CD14-positive monocyte (primary cell): ENCODE measurements at regions not wholly inside any gene's neighbourhood (a gene's known extent, or its start where the extent isn't known, plus 50 kb on each side); places are given as distances from the start of the nearest gene placed in this dataset.

Experiments
- DNase-seq, 3 donors: peaks; one replicate each; pipeline ENCODE4 v3.0.0-alpha.2; 2011 to 2022
- H2AFZ ChIP-seq: 2 replicates; pipeline ENCODE4 v1.6.0; 2012; ENCODE audit warnings: mild to moderate bottlenecking, low read depth, low read length, inconsistent platforms; ENCODE audit not compliant: insufficient read depth, poor library complexity, severe bottlenecking
- H3K27ac ChIP-seq, 2 donors: 1 replicate in 1 of 2; 2 replicates in 1 of 2; pipeline ENCODE4 v1.5.1; 2012 to 2013; ENCODE audit warnings: low read length in 2 of 2, control low read depth in 1 of 2, inconsistent platforms in 1 of 2, low read depth in 1 of 2, mild to moderate bottlenecking in 1 of 2
- H3K27me3 ChIP-seq, 2 donors: one replicate each; pipeline versions ENCODE4 v1.6.0 to v1.6.1; 2011 to 2013; ENCODE audit warnings: low read length in 2 of 2; ENCODE audit not compliant: control insufficient read depth in 2 of 2, insufficient read depth in 2 of 2
- H3K36me3 ChIP-seq, 2 donors: replicated peaks in 1 of 2; 1 replicate in 1 of 2; 2 replicates in 1 of 2; pipeline versions ENCODE4 v1.5.1 to v1.6.1; 2012 to 2013; ENCODE audit warnings: low read length in 2 of 2, control low read depth in 1 of 2, inconsistent platforms in 1 of 2, mild to moderate bottlenecking in 1 of 2; ENCODE audit not compliant: insufficient read depth in 2 of 2, control insufficient read depth in 1 of 2
- H3K4me1 ChIP-seq, 2 donors: 1 replicate in 1 of 2; 2 replicates in 1 of 2; pipeline versions ENCODE4 v1.5.1 to v1.6.1; 2012 to 2013; ENCODE audit warnings: low read length in 2 of 2, control low read depth in 1 of 2, inconsistent platforms in 1 of 2, mild to moderate bottlenecking in 1 of 2, moderate library complexity in 1 of 2; ENCODE audit not compliant: insufficient read depth in 2 of 2, control insufficient read depth in 1 of 2
- H3K4me2 ChIP-seq: replicated peaks from 2 replicates; pipeline ENCODE3; 2012; ENCODE audit warnings: low read length, moderate library complexity, mild to moderate bottlenecking; ENCODE audit not compliant: poor library complexity, severe bottlenecking; ENCODE audit errors: extremely low read depth
- H3K4me3 ChIP-seq, 3 experiments: fragments of 200-600 bp in 1 of 3; sonication (generic) in 1 of 3; replicated peaks in 1 of 3; 1 replicate in 2 of 3; 2 replicates in 1 of 3; pipeline ENCODE4 v1.5.1; 2011 to 2013; ENCODE audit warnings: low read length in 3 of 3, mild to moderate bottlenecking in 3 of 3, control low read depth in 2 of 3, low read depth in 2 of 3, inconsistent platforms in 1 of 3, moderate library complexity in 1 of 3
- H3K79me2 ChIP-seq: 2 replicates; pipeline ENCODE4 v1.6.0; 2012; ENCODE audit warnings: mild to moderate bottlenecking, control low read depth, inconsistent platforms, low read length, moderate library complexity; ENCODE audit not compliant: insufficient read depth
- H3K9ac ChIP-seq: 2 replicates; pipeline ENCODE4 v1.6.0; 2017; ENCODE audit warnings: low read length, mild to moderate bottlenecking; ENCODE audit not compliant: insufficient read depth, poor library complexity, severe bottlenecking
- H3K9me3 ChIP-seq, 2 donors: replicated peaks in 1 of 2; 1 replicate in 1 of 2; 2 replicates in 1 of 2; pipeline versions ENCODE4 v1.5.1 to v1.6.1; 2012 to 2013; ENCODE audit warnings: low read length in 2 of 2, control low read depth in 1 of 2; ENCODE audit not compliant: control insufficient read depth in 1 of 2, insufficient read depth in 1 of 2
- H4K20me1 ChIP-seq: 2 replicates; pipeline ENCODE4 v1.6.0; 2012; ENCODE audit warnings: mild to moderate bottlenecking, low read length, control low read depth, moderate library complexity; ENCODE audit not compliant: insufficient read depth
- H3K27ac Mint-ChIP-seq, 7 donors: one replicate each; pipeline ENCODE4 v1.8.0; 2020; ENCODE audit warnings: mild to moderate bottlenecking in 7 of 7, mixed read lengths in 7 of 7, moderate library complexity in 6 of 7, inconsistent platforms in 2 of 7
- H3K27me3 Mint-ChIP-seq, 3 donors: one replicate each; pipeline ENCODE4 v1.8.0; 2021 to 2022; ENCODE audit warnings: low read depth in 3 of 3, mild to moderate bottlenecking in 3 of 3, mixed read lengths in 3 of 3, moderate library complexity in 3 of 3, inconsistent platforms in 1 of 3
- H3K36me3 Mint-ChIP-seq, 2 donors: one replicate each; pipeline ENCODE4 v1.8.0; 2020; ENCODE audit warnings: mixed read lengths in 2 of 2, inconsistent platforms in 1 of 2, mild to moderate bottlenecking in 1 of 2
- H3K4me1 Mint-ChIP-seq: one replicate; pipeline ENCODE4 v1.8.0; 2020; ENCODE audit warnings: mild to moderate bottlenecking, mixed read lengths
- H3K4me3 Mint-ChIP-seq, 2 donors: one replicate each; pipeline ENCODE4 v1.8.0; 2020; ENCODE audit warnings: mild to moderate bottlenecking in 2 of 2, mixed read lengths in 2 of 2, moderate library complexity in 1 of 2
- H3K9me3 Mint-ChIP-seq, 7 donors: one replicate each; pipeline ENCODE4 v1.8.0; 2020 to 2022; ENCODE audit warnings: mixed read lengths in 7 of 7, mild to moderate bottlenecking in 6 of 7, moderate library complexity in 6 of 7, inconsistent platforms in 2 of 7
- WGBS: methylation state at CpG from one replicate; pipeline ENCODE4 v1.1.5; 2013; ENCODE audit warnings: missing lambda C conversion rate; ENCODE audit not compliant: insufficient coverage; 5-methylcytosine and 5-hydroxymethylcytosine counted together
- intact Hi-C, 2 donors: fragments of 100-400 bp; cut with micrococcal nuclease; formaldehyde crosslinking; loops; one replicate each; pipeline versions ENCODE4 v1.15.0 to v1.15.1; 2023
- TF ChIP-seq, protein P1 (sequence below): fragments of 200-600 bp; IDR thresholded peaks from one replicate; pipeline ENCODE4 v1.8.0; 2022; ENCODE audit warnings: antibody characterized with exemption, mild to moderate bottlenecking

DNA sequence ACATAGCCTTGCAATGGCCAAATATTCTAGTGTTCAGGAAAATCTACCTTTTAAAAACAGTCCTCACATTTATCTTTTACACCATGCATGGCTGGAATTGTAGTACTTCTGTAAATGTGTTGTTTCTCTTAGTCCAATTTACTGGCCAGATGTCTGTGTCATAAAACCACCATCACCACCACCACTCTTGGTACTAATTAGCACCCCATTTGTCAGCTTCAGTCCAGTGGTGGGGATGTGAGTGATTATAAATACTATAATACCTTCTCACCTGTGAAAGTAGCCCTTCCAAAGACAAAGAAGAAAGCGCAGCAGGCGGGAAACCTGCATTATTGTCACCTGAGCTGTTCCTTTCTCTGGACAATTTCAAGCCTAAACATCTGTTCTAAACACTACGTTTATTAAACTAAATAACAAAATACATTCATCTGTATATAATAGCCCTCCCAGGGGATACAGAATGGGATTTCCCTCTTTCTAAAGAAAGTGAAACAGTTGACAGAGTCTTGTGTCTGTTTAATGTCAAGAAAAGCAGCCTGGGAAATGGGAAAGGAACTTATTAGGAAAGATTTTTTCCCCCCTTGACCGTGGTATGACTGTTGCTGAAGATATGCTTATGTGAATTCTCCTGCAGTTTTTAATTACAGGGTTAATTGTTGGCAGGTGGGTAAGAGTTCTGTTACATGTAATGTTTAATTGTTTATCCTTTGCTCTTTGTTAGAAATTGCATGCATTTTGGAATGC, 144.5 kb upstream of the NUDT12 start:
- Histone ChIP-seq H3K4me1 (no peaks in the 10 kb centered on the region), H3K9me3 (no peaks in the 10 kb centered on the region), H3K79me2 (no peaks in the 10 kb centered on the region), H3K4me2 (no peak overlapping the region), H3K4me3 (no peak overlapping the region), H3K27me3 (no peaks in the 10 kb centered on the region), H2AFZ (no peak overlapping the region), H3K9ac (no peak overlapping the region), H3K27ac (no peak overlapping the region), H4K20me1 (no peaks in the 10 kb centered on the region), H3K36me3 (no peaks in the 10 kb centered on the region)
- no peaks in the 10 kb centered on the region for H3K36me3 Mint-ChIP-seq
- peaks cover 0 to 16% (median 10%) of the 10 kb centered on the region in 7 donors for H3K9me3 Mint-ChIP-seq
- TF ChIP-seq, protein P1, sequence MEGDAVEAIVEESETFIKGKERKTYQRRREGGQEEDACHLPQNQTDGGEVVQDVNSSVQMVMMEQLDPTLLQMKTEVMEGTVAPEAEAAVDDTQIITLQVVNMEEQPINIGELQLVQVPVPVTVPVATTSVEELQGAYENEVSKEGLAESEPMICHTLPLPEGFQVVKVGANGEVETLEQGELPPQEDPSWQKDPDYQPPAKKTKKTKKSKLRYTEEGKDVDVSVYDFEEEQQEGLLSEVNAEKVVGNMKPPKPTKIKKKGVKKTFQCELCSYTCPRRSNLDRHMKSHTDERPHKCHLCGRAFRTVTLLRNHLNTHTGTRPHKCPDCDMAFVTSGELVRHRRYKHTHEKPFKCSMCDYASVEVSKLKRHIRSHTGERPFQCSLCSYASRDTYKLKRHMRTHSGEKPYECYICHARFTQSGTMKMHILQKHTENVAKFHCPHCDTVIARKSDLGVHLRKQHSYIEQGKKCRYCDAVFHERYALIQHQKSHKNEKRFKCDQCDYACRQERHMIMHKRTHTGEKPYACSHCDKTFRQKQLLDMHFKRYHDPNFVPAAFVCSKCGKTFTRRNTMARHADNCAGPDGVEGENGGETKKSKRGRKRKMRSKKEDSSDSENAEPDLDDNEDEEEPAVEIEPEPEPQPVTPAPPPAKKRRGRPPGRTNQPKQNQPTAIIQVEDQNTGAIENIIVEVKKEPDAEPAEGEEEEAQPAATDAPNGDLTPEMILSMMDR = no peak
- no peak overlapping the region for H3K27ac Mint-ChIP-seq
- intact Hi-C loops = no loop called here
- H3K4me1 Mint-ChIP-seq = no peaks in the 10 kb centered on the region
- WGBS = 100% methylated on average over 2 of the region's 4 CpGs
- no peak overlapping the region for H3K4me3 Mint-ChIP-seq
- no peak for DNase-seq
- peaks cover 0 to 1% (median 0%) of the 10 kb centered on the region in 3 donors for H3K27me3 Mint-ChIP-seq

DNA sequence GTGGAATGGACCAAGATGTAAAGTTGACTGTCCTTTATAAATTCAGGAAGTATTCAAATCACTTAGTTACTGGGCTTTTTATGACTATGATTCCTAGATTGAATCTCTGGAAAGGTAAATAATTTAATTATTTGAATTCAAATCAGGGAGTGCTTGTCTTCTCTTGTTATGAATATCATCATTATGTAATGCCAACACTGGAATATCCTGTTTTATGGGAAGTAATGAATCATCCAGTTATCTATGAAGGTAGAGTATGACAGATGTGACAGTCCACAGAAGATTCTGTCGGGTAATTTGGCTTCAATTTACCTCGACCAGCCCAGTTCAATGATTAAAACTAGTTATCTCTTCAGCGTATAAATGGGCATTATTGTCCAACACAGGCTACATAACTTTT, 141.0 kb upstream of the NUDT12 start:
- H3K27me3 Mint-ChIP-seq = no peaks in the 10 kb centered on the region
- Histone ChIP-seq H3K4me3 (no peak overlapping the region), H2AFZ (no peak overlapping the region), H3K9me3 (no peaks in the 10 kb centered on the region), H4K20me1 (no peaks in the 10 kb centered on the region), H3K9ac (no peak overlapping the region), H3K4me1 (no peaks in the 10 kb centered on the region), H3K4me2 (no peak overlapping the region), H3K36me3 (no peaks in the 10 kb centered on the region), H3K27me3 (no peaks in the 10 kb centered on the region), H3K27ac (no peak overlapping the region), H3K79me2 (no peaks in the 10 kb centered on the region)
- no peak overlapping the region for H3K4me3 Mint-ChIP-seq
- TF ChIP-seq, protein P1 = no peak
- H3K36me3 Mint-ChIP-seq = no peaks in the 10 kb centered on the region
- H3K27ac Mint-ChIP-seq = no peak overlapping the region
- intact Hi-C loops = no loop called here
- H3K4me1 Mint-ChIP-seq = no peaks in the 10 kb centered on the region
- no peak for DNase-seq
- peaks cover 0 to 18% (median 11%) of the 10 kb centered on the region in 7 donors for H3K9me3 Mint-ChIP-seq
- no CpG with 5 or more reads among the region's 3 CpGs for WGBS
